NCI-H1417 treated with DMSO at 0.1 percent for 48 hours (cell line): ENCODE measurements at regions not wholly inside any gene's neighbourhood (a gene's known extent, or its start where the extent isn't known, plus 50 kb on each side); places are given as distances from the start of the nearest gene placed in this dataset.
"Not testable (repeated sequence)": the region's sequence is repeated elsewhere in the genome, so short reads cannot be mapped to it uniquely, and the experiment has no call there.

Source experiments
- DNase-seq: peaks from one replicate; lab custom pipeline; 2025; lab: John Stamatoyannopoulos, UW

DNA sequence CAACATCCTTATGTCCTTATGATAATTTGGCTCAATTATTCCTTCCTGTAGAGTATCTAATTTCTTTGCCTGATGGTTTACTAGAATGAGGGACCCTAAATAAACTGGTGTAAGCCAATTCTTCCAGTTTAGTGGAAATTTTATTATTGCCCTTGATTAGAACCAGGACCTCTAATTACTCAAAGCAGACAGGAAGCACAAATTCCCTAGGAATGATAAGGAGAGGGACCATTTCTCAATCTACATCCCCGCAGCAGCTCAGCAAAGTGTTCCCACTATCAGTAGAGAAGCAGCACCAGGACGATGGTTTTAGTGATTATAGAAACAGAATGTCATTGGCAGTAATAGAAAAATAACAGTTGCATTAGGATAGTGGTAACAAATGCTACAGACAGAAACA lies 97.1 kb downstream of the PLPPR4 start:
- DNase-seq: no peak

DNA sequence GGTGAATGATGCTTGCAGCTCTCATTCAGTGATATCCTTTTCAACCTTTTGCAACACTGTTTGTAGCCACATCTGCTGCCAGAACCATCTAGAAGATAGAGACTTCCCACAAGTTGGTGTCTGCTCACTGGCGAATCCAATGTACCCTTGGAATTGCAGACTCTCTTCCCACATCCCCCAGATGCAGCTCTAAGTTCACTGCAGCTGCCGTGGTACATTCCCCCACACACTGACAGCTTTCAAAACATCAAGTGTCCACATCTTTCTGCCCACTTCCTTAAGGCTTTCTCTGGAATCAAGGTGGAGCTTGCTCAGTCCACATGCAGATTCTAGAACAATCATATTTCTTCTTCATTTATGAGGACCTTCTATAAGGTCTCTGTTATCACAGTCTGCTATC lies 99.2 kb downstream of the PLPPR4 start:
- DNase-seq: no peak

DNA sequence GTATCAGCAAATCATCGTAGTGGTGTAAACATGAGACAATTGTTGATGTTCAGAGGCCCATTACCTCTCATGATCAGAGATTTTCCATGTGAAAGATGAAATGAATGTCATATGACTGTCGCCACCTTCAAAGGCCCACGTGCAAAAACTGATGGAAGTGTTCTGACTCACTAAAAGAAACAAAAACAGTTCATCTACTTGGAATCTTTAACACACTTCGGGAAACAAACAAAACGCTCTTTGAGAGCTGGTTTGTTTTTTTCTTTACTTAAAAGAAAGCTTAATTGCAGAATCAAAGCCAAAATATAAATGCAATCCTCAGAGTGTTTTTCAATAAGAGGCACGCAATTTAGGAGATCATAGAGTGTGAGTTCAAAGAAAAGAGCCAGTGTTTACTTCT lies 100.8 kb downstream of the PLPPR4 start:
- no peak for DNase-seq

DNA sequence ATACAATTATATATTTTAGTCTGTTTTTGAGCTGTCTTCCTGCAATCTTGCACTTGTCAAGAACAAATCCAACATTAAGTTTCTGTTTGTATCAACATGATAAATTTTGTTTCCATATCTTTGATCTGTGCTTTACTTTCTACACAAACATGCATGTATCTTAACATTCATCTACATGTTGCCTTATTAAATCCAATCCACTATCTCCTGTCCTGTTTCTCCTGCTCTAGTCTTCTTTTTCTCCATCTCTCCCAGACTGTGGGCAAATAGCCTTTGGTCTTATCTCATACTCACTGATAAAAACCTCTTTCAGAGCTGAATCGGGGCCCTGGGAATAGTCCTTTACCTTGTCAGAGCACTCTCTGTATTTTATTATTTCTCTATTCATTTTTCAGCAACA lies 101.3 kb downstream of the PLPPR4 start:
- no peak for DNase-seq

DNA sequence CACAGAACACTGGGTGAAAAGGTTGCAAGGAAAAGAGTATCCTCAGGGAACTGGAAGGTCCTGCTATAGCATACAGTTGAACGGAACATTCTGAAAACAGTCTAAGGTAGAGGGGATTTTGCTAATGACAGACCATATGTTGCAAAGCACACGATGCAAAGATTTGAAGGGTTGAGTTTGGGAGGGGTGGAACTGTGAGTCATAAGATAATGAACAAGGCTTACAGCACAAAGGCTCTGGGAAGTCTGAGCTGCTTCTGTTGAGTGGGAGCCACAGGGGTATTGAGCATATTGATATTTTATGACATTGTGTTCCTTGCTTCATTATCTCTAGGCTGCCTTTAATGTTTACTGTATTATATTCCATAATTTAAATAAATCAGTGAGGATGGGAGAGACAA lies 104.9 kb downstream of the PLPPR4 start:
- DNase-seq: no peak

DNA sequence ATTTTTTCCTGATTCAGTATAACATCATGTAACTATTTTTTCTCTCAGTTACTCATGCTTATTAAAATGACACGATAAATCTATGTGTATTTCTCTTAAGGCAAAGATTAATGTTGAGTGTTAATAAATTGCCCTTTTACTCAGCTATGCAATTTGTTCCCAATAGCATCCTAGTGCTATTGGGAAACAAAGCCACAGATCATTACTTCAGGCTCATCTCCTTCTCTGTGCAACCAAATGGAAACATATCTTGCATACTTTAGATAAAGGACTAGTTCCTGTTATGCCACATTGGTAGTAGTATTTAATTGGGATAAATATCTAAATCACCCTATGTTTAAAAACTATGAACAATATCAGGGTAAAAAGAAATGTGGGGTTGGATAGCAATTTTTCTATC lies 106.2 kb downstream of the PLPPR4 start:
- DNase-seq: no peak

DNA sequence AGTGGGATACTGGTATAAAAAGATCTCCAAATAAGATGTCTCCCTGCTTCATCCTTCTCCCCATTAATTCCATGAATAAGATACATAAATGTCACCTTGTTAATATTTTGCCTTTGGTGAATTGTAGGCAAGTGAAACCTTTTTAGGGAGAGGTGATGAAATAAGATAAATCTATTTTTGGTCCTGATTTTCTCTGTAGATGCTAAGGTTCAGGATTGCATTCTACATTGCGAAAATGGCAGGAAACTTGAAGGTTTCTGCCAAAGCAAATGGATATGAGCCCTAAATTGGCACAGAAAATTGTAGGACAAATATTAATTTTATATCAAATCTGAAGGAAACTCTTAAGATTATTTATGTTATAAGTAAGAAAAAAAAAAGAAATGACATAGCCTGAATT lies 107.1 kb downstream of the PLPPR4 start:
- no peak for DNase-seq

DNA sequence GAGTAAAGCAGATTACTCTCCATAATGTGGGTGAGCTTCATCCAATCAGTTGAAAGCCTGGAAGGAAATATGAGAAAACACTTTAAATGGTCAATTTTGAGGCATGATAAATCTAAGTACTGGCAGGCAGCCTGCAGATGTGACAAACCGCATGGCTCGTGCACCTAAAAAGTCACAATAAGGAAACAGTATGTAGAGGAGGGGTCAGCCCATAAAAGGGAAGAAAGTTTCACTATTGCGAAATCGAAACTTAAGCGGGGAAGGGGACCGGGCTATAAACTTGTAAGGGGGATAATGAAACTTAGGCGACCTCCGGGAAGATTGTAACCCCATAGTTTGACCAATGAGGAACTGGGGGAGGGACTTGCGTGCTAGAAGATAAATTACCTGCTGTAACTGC lies 109.8 kb downstream of the PLPPR4 start:
- no peak for DNase-seq

DNA sequence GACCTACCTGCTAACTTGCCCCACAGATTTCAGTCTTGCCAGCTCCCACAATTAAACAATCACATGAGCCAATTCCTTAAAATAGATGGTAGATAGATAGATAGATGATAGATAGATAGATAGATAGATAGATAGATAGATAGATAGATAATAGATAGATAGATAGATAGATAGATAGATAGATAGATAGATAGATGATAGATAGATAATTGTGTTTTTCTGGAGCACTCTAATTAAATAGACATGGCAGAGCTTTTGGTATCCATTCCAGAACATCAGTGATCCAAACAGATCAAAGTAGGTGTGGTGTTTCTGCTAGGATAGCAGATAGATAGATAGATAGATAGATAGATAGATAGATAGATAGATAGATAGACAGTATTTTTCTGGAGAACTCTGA lies 110.4 kb downstream of the PLPPR4 start:
- DNase-seq: not testable (repeated sequence)

DNA sequence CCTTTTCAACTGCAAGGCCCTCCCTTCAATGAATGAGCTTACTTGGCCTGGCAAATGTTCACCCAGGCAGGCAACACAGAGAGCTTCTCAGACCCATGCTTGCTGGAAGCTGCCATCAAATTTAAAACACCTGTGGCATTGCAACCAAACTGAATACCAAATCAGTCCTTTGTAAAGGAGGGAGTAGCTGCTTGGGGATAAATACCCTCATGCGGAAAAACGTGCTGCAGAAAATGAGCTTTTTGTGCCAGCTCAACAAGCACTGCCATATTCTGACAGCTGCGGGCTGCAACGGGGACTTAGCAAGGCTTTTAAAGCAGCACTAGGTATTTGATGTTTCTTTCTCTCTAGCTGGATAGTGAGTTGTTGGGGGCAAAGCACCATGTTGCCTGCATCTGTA lies 119.7 kb downstream of the PLPPR4 start:
- no peak for DNase-seq

DNA sequence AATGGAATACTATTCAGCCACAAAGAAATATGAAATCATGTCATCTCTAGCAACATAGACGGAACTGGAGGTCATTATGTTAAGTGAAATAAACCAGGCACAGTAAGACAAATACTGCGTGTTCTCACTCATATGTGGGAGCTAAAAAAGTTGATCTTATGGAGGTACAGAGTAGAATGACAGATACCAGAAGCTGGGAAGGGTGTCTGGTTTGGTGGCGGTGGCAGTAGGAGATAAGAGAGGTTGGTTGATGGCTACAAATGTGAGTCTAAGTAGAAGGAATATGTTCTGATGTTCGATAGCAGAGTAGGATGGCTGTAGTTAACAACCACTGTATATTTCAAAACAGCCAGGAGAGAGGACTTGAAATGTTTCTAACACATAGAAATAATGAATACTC lies 121.6 kb downstream of the PLPPR4 start:
- DNase-seq: no peak

DNA sequence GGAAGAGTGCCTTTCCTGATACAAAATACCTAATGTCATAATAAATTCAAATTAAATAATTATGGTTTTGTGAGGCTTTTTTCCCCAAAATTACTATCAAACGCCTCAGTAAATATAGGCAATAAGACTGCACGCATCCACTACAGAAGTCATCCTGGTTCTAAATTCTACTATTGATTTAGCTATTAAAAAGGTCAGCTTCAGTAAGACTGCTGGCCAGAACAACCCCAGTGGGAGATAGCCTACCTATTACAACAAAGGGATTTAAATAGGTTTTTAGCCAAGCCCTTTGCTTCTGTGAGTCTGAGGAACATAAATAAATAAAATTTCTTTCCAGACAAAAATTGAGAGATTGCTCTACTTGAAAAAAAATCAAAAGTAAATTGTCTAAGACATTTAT lies 132.1 kb downstream of the PLPPR4 start:
- no peak for DNase-seq

DNA sequence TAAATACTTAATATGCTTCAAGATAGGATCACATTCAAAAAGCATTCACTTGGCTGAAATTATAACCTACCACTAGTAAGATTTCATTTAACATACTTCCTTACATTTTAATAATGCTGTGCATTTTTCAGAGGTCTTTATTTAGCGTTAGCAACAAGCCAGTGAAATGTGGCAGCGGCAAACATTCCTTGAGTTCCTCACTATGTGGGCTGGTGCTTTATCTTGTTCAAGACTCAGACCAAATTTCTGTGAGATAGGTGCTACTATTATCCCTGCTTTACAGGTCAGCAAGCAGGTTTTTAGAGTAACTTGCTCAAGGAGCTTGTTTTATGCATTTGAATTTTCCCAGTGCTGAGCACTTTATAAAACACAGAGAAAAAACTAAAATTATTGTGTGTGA lies 132.7 kb downstream of the PLPPR4 start:
- no peak for DNase-seq

DNA sequence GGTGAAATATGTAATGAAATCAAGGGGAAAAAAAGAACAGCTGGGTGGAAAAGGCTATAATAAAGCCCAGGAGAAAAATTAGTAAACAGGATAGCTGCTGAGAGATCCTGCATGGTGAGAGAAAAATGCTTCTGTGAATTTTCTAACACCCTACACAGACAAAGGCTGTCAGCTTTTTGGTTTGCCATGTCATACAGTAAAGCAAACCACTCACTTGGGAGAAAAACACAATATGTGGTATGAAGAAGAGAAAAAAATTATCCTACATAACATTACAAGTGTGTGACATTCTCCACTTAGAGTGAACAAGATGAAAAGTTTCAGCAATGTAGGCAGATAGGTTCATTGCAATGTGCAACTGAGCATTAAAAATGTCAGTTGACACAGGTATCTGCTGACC lies 133.6 kb downstream of the PLPPR4 start:
- no peak for DNase-seq

DNA sequence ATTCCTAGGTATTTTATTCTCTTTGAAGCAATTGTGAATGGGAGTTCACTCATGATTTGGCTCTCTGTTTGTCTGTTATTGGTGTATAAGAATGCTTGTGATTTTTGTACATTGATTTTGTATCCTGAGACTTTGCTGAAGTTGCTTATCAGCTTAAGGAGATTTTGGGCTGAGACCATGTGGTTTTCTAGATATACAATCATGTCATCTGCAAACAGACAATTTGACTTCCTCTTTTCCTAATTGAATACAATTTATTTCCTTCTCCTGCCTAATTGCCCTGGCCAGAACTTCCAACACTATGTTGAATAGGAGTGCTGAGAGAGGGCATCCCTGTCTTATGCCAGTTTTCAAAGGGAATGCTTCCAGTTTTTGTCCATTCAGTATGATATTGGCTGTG lies 137.3 kb downstream of the PLPPR4 start:
- DNase-seq: not testable (repeated sequence)

DNA sequence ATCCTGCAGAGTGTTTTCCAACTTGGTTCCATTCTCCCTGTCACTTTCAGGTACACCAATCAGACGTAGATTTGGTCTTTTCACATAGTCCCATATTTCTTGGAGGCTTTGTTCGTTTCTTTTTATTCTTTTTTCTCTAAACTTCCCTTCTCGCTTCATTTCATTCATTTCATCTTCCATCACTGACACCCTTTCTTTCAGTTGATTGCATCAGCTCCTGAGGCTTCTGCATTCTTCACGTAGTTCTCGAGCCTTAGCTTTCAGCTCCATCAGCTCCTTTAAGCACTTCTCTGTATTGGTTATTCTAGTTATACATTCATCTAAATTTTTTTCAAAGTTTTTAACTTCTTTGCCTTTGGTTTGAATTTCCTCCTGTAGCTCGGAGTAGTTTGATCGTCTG lies 140.1 kb downstream of the PLPPR4 start:
- DNase-seq: not testable (repeated sequence)

DNA sequence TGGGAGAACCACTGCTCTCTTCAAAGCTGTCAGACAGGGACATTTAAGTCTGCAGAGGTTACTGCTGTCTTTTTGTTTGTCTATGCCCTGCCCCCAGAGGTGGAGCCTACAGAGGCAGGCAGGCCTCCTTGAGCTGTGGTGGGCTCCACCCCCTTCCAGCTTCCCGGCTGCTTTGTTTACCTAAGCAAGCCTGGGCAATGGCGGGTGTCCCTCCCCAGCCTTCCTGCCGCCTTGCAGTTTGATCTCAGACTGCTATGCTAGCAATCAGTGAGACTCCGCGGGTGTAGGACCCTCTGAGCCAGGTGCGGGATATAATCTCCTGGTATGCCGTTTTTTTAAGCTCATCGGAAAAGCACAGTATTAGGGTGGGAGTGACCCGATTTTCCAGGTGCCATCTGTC lies 141.0 kb downstream of the PLPPR4 start:
- not testable (repeated sequence) for DNase-seq

DNA sequence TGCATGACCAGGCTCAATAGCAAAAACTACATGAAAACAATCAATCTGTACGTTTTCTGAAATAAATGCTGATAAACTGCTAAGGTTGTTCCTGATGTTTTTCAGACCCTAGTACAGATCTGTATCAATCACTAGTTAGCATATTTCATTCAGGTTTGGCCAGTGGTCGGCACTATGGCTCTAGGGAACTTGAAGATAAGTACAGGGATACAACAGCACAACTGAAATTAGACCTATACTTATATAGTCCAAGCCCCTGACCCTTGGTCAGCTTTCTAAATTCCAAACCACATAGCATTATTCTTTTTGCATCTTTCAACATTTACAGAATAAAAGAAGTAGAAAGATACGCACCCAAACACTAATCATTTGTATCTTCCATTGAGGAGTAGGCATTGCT lies 142.7 kb downstream of the PLPPR4 start:
- DNase-seq: no peak

DNA sequence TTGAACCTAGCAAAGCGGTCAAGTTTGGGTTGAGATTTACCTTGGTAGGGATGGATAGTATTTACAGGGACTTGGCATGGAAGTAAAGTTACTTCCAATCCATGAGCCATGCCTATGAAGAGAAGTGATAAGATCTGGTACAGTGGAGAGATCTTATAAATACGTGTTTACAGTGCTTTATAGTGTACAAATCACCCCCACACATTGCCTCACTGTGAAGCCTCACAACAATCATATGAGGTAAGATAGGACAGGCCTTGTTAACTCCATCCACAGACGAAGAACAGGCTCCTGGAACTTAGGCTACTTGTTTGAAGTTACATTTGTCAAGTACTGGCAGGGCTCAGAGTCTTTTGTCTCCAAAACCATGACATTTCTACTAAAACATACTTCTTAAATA lies 159.8 kb downstream of the PLPPR4 start:
- DNase-seq: no peak

DNA sequence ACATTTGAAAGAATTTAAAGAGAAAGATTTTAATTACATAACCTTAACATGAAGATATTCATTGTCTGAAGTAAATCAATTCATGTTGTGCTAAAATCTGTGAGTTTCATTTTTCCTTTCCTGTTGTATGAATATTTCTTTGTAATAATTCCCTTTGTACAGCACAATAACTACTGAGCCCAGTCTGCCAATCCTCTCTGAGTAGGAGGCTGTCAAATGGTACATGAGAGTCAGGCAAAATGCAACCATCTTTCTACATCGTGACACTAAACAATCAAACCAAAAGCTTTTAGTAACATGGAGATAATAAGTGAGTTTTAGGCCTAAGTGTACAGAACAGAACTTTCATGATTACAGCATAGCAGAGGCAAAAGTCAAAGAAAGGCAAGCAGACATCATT lies 165.5 kb downstream of the PLPPR4 start:
- DNase-seq: no peak

DNA sequence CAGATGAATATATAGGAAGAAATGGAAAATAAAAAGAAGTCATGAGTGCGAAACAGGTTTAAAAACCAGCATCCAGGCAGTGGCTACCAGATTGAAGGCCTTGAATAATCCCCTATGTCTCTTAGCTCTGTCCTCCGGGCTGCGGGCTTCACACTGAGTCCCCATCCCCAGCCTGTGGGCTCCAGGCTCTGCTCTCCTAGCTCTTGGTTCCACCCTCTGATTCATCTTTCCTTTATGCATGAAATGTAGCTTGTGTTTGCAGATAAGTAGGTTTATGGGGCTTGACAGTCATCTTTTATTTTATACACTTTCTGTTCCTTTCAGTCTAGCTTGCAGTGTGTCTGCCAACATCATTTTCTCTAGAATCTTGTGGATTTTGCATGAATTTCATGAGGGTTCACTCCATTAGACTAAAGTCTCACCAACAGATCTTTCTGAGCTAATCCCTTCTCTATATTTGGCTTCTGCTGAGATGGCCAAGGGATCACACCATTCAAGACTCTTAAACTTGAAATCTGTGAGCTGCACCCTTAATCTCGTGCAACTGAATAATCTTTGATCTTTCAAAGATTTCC lies 174.5 kb downstream of the PLPPR4 start:
- no peak for DNase-seq

DNA sequence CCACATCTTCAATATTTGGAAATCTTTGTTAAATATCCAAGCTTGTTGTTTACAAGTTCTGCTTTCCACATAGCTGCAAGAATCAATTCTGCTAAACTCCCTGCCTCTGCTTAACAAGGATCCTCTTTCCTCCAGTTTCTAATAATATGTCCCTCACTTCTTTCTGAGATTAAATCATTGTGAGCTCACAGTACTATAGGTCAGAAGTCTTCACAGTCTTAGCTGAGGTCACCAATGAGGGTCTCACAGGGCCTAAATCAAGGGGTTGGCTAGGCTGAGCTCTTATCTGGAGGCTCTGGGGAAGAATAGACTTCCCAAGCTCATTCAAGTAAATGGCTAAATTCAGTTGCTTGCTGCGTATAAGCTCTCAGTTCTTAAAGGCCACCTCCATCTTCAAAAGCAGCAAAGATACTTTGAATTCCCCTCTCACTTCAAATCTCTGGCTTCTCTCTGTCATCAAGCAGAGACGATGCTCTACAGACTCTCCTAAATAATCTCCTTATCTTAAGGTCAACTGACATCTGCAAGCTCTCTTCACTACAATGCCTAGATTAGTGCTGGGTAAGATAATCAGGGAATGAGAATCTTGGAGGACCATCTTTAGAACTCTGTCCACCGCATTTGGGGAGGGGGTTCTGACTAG lies 175.3 kb downstream of the PLPPR4 start:
- DNase-seq: no peak

DNA sequence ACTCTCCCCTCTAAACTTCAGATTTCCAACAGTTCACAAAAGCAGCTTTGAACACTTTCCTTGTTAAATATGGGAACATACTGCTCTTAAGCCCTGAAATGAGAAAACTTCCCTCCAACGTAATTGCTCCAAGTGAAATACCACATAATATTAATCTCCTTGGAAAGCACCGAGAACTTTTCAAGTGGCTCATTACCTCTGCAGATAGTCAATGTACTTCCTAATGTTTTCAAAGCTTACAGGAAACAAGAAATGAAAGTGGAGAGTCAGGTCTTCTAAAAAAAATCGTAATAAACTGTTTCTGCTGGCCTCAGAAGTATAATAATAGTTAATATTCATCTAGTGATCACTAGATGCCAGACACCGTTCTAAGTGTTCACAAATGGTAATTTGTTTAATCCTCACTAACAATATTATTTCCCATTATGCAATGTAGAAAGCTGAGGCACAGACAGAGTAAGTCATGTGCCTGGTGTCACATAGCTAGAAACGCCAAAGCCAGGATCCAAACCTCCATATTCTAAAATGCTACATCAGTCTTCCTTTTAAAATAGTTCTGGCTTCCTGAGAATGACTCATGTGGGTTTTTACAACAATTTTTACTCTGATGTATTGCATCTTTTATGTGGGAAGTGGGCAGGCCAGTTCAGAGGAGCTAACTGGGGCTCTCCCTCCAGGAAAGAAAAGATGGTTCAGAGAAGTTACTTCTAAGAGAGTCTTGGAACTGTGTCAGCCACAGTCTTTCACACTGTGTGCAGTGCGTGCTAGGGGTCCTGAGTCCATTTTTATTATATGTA lies 177.2 kb downstream of the PLPPR4 start:
- DNase-seq: no peak
